ENCODE measurements at regions not wholly inside any gene's neighbourhood (a gene's known extent, or its start where the extent isn't known, plus 50 kb on each side); places are given as distances from the start of the nearest gene placed in this dataset.

GRCh38 chr20:52518735-52519134 is 327.2 kb upstream of the ZFP64 start:
- TF ChIP-seq, protein P1, sequence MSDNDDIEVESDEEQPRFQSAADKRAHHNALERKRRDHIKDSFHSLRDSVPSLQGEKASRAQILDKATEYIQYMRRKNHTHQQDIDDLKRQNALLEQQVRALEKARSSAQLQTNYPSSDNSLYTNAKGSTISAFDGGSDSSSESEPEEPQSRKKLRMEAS (IDR thresholded peaks at IDR 0.05): no peak
- TF ChIP-seq, protein P2, sequence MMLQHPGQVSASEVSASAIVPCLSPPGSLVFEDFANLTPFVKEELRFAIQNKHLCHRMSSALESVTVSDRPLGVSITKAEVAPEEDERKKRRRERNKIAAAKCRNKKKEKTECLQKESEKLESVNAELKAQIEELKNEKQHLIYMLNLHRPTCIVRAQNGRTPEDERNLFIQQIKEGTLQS (IDR thresholded peaks at IDR 0.05): no peak
- TF ChIP-seq POLR2A (IDR thresholded peaks at IDR 0.05; ENCODE audit: borderline replicate concordance, extremely low read depth, insufficient read depth, insufficient read length) (no peak), REST (IDR thresholded peaks at IDR 0.05; ENCODE audit: low read depth) (no peak), EZH2 (IDR thresholded peaks at IDR 0.05) (no peak), ZNF274 (IDR thresholded peaks at IDR 0.05; ENCODE audit: low read depth, low read length) (no peak), EZH2phosphoT487 (IDR thresholded peaks at IDR 0.05; ENCODE audit: borderline replicate concordance) (no peak), YY1 (IDR thresholded peaks at IDR 0.05; ENCODE audit: extremely low read depth, insufficient replicate concordance, low read depth, low read length) (no peak), POLR2AphosphoS5 (IDR thresholded peaks at IDR 0.05; ENCODE audit: low read depth, low read length) (no peak), SRF (IDR thresholded peaks at IDR 0.05; ENCODE audit: low read depth) (no peak), RAD21 (IDR thresholded peaks at IDR 0.05; ENCODE audit: low read depth) (no peak), ELF1 (IDR thresholded peaks at IDR 0.05; ENCODE audit: borderline replicate concordance, low read depth) (no peak)
- TF ChIP-seq, protein P3, sequence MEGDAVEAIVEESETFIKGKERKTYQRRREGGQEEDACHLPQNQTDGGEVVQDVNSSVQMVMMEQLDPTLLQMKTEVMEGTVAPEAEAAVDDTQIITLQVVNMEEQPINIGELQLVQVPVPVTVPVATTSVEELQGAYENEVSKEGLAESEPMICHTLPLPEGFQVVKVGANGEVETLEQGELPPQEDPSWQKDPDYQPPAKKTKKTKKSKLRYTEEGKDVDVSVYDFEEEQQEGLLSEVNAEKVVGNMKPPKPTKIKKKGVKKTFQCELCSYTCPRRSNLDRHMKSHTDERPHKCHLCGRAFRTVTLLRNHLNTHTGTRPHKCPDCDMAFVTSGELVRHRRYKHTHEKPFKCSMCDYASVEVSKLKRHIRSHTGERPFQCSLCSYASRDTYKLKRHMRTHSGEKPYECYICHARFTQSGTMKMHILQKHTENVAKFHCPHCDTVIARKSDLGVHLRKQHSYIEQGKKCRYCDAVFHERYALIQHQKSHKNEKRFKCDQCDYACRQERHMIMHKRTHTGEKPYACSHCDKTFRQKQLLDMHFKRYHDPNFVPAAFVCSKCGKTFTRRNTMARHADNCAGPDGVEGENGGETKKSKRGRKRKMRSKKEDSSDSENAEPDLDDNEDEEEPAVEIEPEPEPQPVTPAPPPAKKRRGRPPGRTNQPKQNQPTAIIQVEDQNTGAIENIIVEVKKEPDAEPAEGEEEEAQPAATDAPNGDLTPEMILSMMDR (IDR thresholded peaks at IDR 0.05 in 2 of 3, conservative IDR thresholded peaks at IDR 0.05 in 1 of 3; ENCODE audit: borderline replicate concordance in 1 of 3, insufficient read depth in 1 of 3, low read depth in 2 of 3, low read length in 2 of 3): no peak
- TF ChIP-seq, protein P4, sequence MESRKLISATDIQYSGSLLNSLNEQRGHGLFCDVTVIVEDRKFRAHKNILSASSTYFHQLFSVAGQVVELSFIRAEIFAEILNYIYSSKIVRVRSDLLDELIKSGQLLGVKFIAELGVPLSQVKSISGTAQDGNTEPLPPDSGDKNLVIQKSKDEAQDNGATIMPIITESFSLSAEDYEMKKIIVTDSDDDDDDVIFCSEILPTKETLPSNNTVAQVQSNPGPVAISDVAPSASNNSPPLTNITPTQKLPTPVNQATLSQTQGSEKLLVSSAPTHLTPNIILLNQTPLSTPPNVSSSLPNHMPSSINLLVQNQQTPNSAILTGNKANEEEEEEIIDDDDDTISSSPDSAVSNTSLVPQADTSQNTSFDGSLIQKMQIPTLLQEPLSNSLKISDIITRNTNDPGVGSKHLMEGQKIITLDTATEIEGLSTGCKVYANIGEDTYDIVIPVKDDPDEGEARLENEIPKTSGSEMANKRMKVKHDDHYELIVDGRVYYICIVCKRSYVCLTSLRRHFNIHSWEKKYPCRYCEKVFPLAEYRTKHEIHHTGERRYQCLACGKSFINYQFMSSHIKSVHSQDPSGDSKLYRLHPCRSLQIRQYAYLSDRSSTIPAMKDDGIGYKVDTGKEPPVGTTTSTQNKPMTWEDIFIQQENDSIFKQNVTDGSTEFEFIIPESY (IDR thresholded peaks at IDR 0.05; ENCODE audit: extremely low read depth, insufficient replicate concordance, low read length): no peak

Measured in HCT116 (cell line).